Stimulated activated CD4-positive, alpha-beta T cell treated with anti-CD3 and anti-CD28 coated beads, Interleukin-1b, Interleukin-23, amount 100 ng/mL, for 24 hours (primary cell): ENCODE measurements at regions not wholly inside any gene's neighbourhood (a gene's known extent, or its start where the extent isn't known, plus 50 kb on each side); places are given as distances from the start of the nearest gene placed in this dataset.

Source experiments
- DNase-seq, 4 experiments: peaks; one replicate each; pipeline ENCODE4 v3.0.0-alpha.2; 2020; ENCODE audit warnings: low read depth in 4 of 4, low spot score in 1 of 4

- DNase-seq, result no peak
Observed at GRCh38 chr14:89498878-89499277, 81.8 kb upstream of the FOXN3 start.

DNA sequence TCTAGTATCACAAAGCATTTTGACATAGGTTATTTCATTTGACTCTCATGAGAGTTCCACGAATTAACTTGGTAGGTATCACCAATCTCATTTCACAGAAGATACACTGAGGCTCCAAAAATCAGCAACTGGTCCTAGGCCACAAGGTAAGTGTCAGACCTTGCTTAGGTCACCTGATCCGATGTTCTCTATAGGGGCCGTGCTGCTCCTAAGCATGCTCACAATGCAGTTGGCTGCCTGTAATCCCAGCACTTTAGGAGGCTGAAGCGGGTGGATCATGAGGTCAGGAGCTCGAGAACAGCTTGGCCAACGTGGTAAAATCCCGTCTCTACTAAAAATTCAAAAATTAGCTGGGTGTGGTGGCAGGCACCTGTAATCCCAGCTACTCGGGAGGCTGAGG is 78.7 kb upstream of the FOXN3 start:
- no peak for DNase-seq

GRCh38 chr14:89493877-89494634 is 77.0 kb upstream of the FOXN3 start:
- DNase-seq, result no peak

DNA sequence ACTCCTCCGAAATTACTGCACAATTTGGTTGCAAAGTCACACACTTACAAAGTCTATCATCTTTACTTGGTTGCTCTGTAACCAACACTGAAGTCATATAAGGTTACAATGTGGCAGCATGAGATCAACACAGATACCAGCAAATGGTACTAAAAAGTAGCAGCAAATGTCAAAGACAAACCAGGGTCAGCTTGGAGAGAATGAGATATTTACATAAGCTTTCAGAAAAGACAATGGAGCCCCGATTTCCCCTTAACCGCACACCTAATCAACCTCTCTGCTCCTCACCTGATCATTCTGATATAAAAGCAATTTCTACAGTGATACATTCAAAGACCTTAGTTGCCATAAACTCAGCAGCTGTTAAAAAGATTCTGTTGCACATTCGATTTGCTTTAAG is 76.4 kb upstream of the FOXN3 start:
- no peak for DNase-seq

DNA sequence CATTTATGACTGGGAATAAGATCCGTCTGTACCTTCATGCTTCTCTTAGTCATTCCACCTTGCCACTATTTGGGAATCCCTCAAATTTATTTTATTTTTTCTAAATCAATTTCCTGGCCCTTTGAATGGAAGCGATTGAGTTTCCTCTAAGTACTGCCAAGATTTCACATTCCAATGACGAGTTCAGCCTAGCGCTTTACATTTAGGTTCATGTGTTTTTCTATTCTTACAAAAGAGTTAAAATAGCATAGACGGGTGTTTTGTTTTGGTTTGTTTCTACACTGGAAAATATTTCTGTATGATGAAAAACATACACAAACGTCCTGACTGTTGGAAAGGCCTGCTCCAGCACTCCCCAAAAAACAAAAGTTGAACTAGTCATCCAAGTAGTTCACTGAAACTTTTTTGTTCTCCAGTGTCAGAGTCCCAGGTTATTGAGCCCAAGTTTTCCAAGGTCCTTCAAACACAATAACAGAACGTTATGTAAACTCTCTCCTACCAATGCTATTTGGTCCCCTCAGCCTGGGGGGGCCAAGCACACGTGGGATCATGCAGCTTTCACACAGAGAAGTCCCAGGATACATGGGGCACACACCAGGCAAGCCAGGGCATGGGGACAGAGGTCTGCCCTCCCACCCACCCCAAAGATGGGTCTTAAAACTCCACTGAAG is 74.8 kb upstream of the FOXN3 start:
- DNase-seq, result no peak

DNA sequence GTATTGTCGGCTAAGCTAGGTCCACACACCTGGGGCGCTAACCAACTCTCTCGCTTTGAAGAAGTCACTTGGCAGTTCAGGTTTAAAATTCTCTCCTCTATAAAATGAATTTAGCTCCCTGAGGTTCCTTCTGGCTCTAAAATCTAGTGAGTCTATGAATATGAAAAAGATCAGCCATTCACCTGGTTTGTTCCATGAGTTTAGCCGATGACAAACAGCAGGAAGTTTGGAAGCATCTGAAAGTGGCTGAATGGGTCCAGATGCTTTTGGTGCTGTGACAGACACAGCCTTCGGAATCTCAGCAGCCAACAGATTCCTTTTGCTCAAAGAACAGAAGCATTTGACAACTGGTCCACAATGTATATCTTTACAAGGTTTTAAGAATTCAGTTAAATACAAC is 73.4 kb upstream of the FOXN3 start:
- no peak for DNase-seq

DNA sequence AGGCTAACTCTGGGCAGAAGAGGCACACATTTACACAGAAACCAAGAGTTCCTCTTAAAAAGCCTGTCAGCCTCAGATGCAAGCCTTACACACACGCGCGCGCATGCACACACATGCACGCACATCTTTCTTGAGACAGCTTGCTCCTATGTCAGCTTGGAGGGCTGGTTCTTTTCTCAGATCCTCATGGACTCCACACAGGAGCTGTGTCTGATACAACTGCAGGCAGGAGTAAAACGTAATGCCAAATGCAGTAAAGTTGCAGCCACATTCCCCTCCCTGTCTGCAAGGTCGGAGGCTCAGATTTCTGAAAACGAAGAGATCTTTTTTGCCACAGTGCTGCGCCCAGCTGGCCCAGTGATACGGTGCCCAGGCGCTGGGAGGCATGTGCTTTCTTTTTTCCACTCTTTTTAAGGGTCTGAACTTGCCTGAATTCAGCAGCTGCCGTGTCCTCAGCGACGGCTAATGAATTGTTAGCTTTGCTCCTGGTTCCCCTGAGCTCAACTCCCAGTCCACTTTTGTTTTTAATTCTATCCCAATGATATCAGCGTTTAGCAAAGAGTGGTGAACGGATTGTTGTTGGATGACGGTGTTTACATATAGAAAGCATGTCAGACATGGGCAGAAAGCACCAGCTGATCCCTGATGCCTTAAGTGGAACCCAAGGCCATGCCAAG is 72.9 kb upstream of the FOXN3 start:
- no peak for DNase-seq

- DNase-seq, result no peak
Observed at GRCh38 chr14:89486961-89487360, 69.9 kb upstream of the FOXN3 start.

- no peak for DNase-seq
Observed at GRCh38 chr14:89486505-89486904, 69.5 kb upstream of the FOXN3 start.

GRCh38 chr14:89485264-89485663 is 68.2 kb upstream of the FOXN3 start:
- no peak for DNase-seq

GRCh38 chr14:89484051-89484844 is 67.2 kb upstream of the FOXN3 start:
- no peak for DNase-seq

DNA sequence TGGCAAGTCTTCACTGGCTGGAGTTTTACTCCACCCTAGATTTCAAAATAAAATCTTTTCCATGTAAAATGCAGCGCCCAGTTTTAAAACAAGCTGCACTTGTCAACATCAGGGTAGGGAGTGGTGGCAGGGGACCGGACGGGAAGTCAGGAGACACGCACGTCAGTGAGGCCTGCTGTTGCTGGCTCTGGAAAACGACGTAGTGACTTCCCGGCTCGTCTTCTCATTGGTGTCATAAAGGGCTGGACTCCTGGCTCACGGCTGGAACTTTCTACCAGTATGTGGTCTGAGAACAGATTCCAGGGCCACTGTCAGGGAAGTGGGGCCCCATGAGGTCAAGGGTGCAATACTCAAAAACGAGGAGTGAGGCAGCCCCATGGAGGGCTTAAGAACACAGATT is 64.2 kb upstream of the FOXN3 start:
- DNase-seq, result no peak

DNA sequence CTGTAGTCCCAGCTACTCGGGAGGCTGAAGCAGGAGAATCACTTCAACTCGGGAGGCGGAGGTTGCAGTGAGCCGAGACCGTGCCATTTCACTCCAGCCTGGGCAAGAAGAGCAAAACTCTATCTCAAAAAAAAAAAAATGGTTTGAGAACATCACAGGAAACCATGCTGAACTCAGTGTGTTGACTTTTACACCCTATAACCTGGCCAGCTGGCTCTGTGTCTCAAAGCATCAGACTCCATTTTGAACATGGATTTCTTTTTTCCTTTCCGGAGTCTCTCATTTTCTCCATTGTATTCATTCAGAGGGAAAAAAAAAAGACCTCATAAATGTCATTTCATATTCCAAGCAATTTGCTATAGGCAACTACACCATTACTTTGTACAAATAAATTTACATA is 63.2 kb upstream of the FOXN3 start:
- no peak for DNase-seq

DNA sequence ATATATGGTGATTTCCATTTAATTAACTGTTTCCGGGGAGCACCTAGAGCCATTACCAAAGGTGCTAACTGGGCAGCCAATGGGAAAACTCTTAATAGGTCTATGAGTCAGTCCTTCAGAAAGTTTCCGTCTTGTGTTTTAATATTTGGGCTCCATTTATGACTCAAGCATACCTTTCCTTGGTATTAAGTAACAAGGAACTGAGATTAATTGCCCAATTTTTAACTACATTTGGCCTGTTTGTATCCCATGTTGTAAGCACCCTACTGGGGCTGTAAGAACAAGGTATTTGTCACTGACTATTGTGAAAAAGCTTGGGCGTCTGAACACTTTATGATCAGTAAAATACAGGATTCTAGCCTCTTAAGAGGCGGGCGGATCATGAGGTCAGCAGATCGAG is 62.8 kb upstream of the FOXN3 start:
- DNase-seq, result no peak

DNA sequence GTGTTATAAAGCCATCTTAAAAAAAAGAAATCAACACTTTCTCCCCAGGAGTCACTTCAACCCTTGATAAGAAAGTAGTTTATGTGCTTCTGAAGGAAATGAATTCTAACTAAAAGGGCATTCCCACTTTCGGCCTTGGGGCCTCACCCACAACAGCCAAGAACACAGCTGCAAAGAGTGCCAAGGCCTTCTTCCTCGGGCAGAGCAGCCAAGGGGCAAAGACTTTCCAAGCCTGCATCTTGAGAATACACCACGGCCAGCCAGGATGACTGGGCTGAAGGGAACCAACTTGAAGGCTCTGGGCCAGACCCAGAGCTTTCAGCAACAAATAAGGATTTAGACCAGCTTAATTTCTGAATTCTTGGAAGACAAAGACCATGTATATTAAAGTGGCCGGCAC is 60.4 kb upstream of the FOXN3 start:
- DNase-seq, result no peak

- DNase-seq, result no peak
Observed at GRCh38 chr14:89476354-89476896, 59.4 kb upstream of the FOXN3 start.

DNA sequence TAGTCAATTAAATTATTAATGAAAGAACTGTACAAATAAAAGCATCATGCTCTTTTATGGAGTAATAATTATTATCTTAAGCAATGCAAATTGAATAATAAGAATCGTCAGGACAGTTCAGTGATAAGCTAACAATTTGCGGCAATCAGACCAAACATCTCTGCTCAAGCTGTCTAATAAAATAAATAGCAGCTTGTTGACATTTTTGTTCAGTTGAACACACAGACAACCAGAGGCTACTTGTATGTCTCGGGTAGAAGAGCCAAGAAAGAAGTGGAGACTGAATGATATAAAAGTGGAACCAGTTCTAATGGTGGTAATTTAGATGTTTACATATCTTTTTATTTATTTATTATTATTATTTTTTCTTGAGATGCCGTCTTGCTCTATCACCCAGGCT is 57.4 kb upstream of the FOXN3 start:
- no peak for DNase-seq

GRCh38 chr14:89473989-89474388 is 57.0 kb upstream of the FOXN3 start:
- DNase-seq, result no peak

DNA sequence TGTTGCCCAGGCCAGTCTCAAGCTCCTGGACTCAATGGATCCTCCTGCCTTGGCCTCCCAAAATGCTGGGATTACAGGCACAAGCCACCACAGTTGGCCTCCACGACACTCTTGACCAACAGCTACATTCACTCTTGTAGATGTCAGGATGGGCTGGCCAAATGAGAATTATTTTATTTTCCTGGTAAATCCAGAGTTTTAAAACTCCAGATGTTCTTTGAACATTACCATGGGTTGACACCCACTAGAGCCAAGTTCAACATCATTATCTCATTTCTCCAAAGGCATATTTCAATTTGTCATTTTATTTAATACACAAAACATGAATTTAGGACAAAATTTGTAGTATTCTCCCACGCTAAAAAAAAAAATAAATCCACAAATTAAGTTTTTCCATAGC is 56.5 kb upstream of the FOXN3 start:
- DNase-seq, result no peak

GRCh38 chr14:89470401-89470800 is 53.4 kb upstream of the FOXN3 start:
- no peak for DNase-seq
